Hepatocyte (in vitro differentiated cells): ENCODE measurements at regions not wholly inside any gene's neighbourhood (a gene's known extent, or its start where the extent isn't known, plus 50 kb on each side); places are given as distances from the start of the nearest gene placed in this dataset.

Experiments
- CTCF ChIP-seq: fragments of 200-600 bp; sonication (generic); IDR thresholded peaks from 2 replicates; pipeline ENCODE4 v1.5.1; 2016; ENCODE audit warnings: antibody characterized with exemption, mild to moderate bottlenecking; ENCODE audit not compliant: poor library complexity
- EZH2 ChIP-seq: fragments of 200-600 bp; sonication (generic); IDR thresholded peaks from 2 replicates; pipeline ENCODE4 v1.6.1; 2016; ENCODE audit warnings: antibody characterized with exemption, mild to moderate bottlenecking, borderline replicate concordance
- EZH2phosphoT487 ChIP-seq: fragments of 200-600 bp; sonication (generic); IDR thresholded peaks from one replicate; pipeline ENCODE4 v1.6.1; 2018; ENCODE audit warnings: antibody characterized with exemption, mild to moderate bottlenecking, low read depth, moderate library complexity; ENCODE audit not compliant: unreplicated experiment, severe bottlenecking

- TF ChIP-seq CTCF (no peak), EZH2 (no peak), EZH2phosphoT487 (no peak)
Measured at GRCh38 chr17:53696286-53696685, 126.4 kb upstream of the KIF2B start.
